GM13977 (cell line): ENCODE measurements at regions not wholly inside any gene's neighbourhood (a gene's known extent, or its start where the extent isn't known, plus 50 kb on each side); places are given as distances from the start of the nearest gene placed in this dataset.

Source experiments
- DNase-seq: peaks from one replicate; pipeline ENCODE4 v3.0.0; 2012; ENCODE audit warnings: low spot score
- CTCF ChIP-seq: IDR thresholded peaks from 2 replicates; pipeline ENCODE4 v1.5.1; 2012; ENCODE audit warnings: mild to moderate bottlenecking, control low read depth; ENCODE audit not compliant: insufficient read depth; ENCODE audit errors: extremely low read depth, missing control alignments
- in situ Hi-C: fragments of 300-500 bp; cut with MboI; formaldehyde crosslinking; loops from one replicate; pipeline ENCODE4 v1.12.0; 2022; ENCODE audit warnings: low sequenced_read_pairs, low pct_unique_long_range_greater_than_20kb, mixed read lengths, inconsistent platforms; ENCODE audit not compliant: unreplicated experiment

- TF ChIP-seq CTCF: no peak
- in situ Hi-C loops: no loop called here
- no peak for DNase-seq
Observed at GRCh38 chr5:67541875-67542274, 345.3 kb upstream of the CD180 start.

DNA sequence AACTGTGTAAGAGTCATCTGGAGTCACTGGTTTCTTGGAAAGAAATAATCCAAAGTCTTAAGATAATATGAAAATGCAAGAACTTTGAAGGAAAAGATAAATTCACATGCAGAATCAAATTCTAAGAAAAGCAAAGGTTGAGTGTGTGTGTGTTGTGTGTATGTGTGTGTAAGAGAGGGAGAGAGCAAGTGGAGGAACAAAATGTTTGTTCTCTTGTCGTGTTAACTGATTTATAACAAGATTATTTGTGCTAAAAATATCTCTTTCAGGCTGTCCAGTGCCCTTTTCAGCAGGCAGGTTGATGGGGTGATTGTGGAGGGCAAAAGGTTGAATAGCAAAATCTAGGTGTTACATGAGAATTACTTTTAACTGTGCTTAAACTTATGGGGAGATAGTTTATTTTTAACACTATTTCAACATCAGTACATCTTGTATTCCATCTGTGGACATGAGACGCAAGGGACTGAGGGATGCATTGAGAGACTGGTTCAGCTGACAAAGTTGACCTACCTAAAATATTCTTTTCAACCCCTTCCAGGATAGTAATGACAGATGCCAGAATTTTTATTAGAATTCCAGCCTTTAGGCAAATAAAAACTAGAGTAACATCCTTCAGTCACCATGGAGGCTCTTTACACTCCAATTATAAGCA, 342.4 kb upstream of the CD180 start:
- no peak for TF ChIP-seq CTCF
- in situ Hi-C loops: no loop called here
- no peak for DNase-seq

GRCh38 chr5:67537439-67538148, 341.0 kb upstream of the CD180 start:
- TF ChIP-seq CTCF: no peak
- no peak for DNase-seq

GRCh38 chr5:67536866-67537265, 340.3 kb upstream of the CD180 start:
- no peak for DNase-seq
- in situ Hi-C loops: no loop called here
- TF ChIP-seq CTCF: no peak

More at GRCh38 chr5:67537439-67538148, 341.0 kb upstream of the CD180 start:
- in situ Hi-C loops: no loop called here

- TF ChIP-seq CTCF: no peak
- in situ Hi-C loops: no loop called here
- DNase-seq: no peak
Observed at GRCh38 chr5:67530609-67531255, 334.1 kb upstream of the CD180 start.

DNA sequence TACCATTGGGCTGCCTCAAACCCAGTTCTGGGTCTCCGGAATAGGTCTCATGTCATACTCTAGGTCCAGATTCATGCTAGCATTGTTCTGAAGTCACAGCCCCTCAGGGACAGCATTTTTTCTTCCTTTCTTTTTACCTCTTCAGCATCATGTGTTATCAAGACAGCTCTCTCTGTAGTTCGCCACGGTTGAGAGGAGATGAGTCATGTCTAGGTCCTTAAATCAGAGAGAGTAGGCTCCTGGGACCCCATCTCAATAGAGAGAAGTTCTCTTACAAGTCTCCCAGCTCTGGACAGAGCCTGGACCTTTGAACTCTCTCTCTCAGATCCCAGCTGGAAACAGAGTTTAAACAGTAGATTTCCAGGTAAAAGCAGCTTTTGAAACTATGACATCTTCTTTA, 332.4 kb upstream of the CD180 start:
- no peak for DNase-seq
- no peak for TF ChIP-seq CTCF
- in situ Hi-C loops: no loop called here
